HEK293 (cell line): ENCODE measurements at regions not wholly inside any gene's neighbourhood (a gene's known extent, or its start where the extent isn't known, plus 50 kb on each side); places are given as distances from the start of the nearest gene placed in this dataset.

Experiments
- CTCF ChIA-PET: fragments of 350-600 bp; formaldehyde crosslinking; extraction: SDS; loops from one replicate; lab custom pipeline; 2021; ENCODE audit warnings: antibody characterized with exemption; lab: Yijun Ruan, JAX
- POLR2A ChIA-PET: fragments of 300-600 bp; formaldehyde crosslinking; extraction: SDS; loops from one replicate; lab custom pipeline; 2020; ENCODE audit warnings: antibody characterized with exemption, inconsistent platforms; lab: Yijun Ruan, JAX
- H3K27ac ChIP-seq: fragments of 200-500 bp; sonication (Bioruptor generic); 2 replicates; pipeline ENCODE4 v1.5.1; 2014; ENCODE audit warnings: low read depth, low read length, control low read depth, inconsistent platforms; ENCODE audit errors: extremely low read depth
- H3K36me3 ChIP-seq, 2 experiments: fragments of 200-500 bp in 1 of 2; sonication (Bioruptor generic) in 1 of 2; 1 replicate in 1 of 2; 2 replicates in 1 of 2; pipeline ENCODE4 v1.5.1; 2014 to 2017; ENCODE audit warnings: inconsistent platforms in 2 of 2, low read length in 2 of 2; ENCODE audit not compliant: control insufficient read depth in 2 of 2, insufficient read depth in 1 of 2
- H3K4me1 ChIP-seq: fragments of 200-500 bp; sonication (Bioruptor generic); 2 replicates; pipeline ENCODE4 v1.5.1; 2014; ENCODE audit warnings: mild to moderate bottlenecking, low read length, inconsistent platforms; ENCODE audit not compliant: control insufficient read depth, insufficient read depth
- H3K4me3 ChIP-seq: 2 replicates; pipeline ENCODE4 v1.5.1; 2011; ENCODE audit warnings: low read depth, mild to moderate bottlenecking, control low read depth, low read length, moderate library complexity
- H3K9me3 ChIP-seq: fragments of 200-500 bp; sonication (Bioruptor generic); 2 replicates; pipeline ENCODE4 v1.5.1; 2014; ENCODE audit warnings: low read depth, low read length, inconsistent platforms; ENCODE audit not compliant: control insufficient read depth, insufficient read depth
- GLIS2 ChIP-seq: fragments of 450-650 bp; formaldehyde crosslinking; IDR thresholded peaks from 2 replicates; pipeline ENCODE4 v1.5.1; 2016; ENCODE audit warnings: missing biosample characterization, missing genetic modification characterization
- PRDM1 ChIP-seq: fragments of 450-650 bp; formaldehyde crosslinking; IDR thresholded peaks from 2 replicates; pipeline ENCODE4; 2016; ENCODE audit warnings: missing biosample characterization, missing genetic modification characterization
- RBAK ChIP-seq: fragments of 450-650 bp; formaldehyde crosslinking; IDR thresholded peaks from 2 replicates; pipeline ENCODE4 v1.5.1; 2016; ENCODE audit warnings: missing biosample characterization, missing genetic modification characterization
- REPIN1 ChIP-seq: fragments of 450-650 bp; formaldehyde crosslinking; IDR thresholded peaks from 2 replicates; pipeline ENCODE4 v1.5.1; 2017; ENCODE audit warnings: missing biosample characterization, missing genetic modification characterization, low read depth
- SP3 ChIP-seq: fragments of 450-650 bp; formaldehyde crosslinking; IDR thresholded peaks from 2 replicates; pipeline ENCODE4 v1.5.1; 2016; ENCODE audit warnings: missing biosample characterization, missing genetic modification characterization
- ZBTB20 ChIP-seq: fragments of 450-650 bp; formaldehyde crosslinking; IDR thresholded peaks from 2 replicates; pipeline ENCODE4 v1.5.1; 2016; ENCODE audit warnings: missing biosample characterization, missing genetic modification characterization
- ZBTB21 ChIP-seq: fragments of 450-650 bp; formaldehyde crosslinking; IDR thresholded peaks from 2 replicates; pipeline ENCODE4 v1.5.1; 2017; ENCODE audit warnings: missing biosample characterization, missing genetic modification characterization
- ZBTB49 ChIP-seq: fragments of 450-650 bp; formaldehyde crosslinking; IDR thresholded peaks from 2 replicates; pipeline ENCODE4 v1.5.1; 2016; ENCODE audit warnings: missing biosample characterization, missing genetic modification characterization, low read depth
- ZFP69B ChIP-seq: fragments of 450-650 bp; formaldehyde crosslinking; IDR thresholded peaks from 2 replicates; pipeline ENCODE4 v1.5.1; 2016; ENCODE audit warnings: missing biosample characterization, missing genetic modification characterization
- ZNF184 ChIP-seq: fragments of 450-650 bp; IDR thresholded peaks from 2 replicates; pipeline ENCODE4 v1.5.1; 2018; ENCODE audit warnings: missing biosample characterization, mild to moderate bottlenecking, missing genetic modification characterization
- ZNF248 ChIP-seq: fragments of 450-650 bp; formaldehyde crosslinking; IDR thresholded peaks from 2 replicates; pipeline ENCODE4 v1.5.1; 2017; ENCODE audit warnings: missing biosample characterization, missing genetic modification characterization
- ZNF391 ChIP-seq: fragments of 450-650 bp; formaldehyde crosslinking; IDR thresholded peaks from 2 replicates; pipeline ENCODE4 v1.5.1; 2016; ENCODE audit warnings: low read depth, missing biosample characterization, missing genetic modification characterization, borderline replicate concordance
- ZNF530 ChIP-seq: fragments of 450-650 bp; formaldehyde crosslinking; IDR thresholded peaks from 2 replicates; pipeline ENCODE4 v1.5.1; 2016; ENCODE audit warnings: low read depth, missing biosample characterization, missing genetic modification characterization
- ZNF558 ChIP-seq: fragments of 450-650 bp; formaldehyde crosslinking; IDR thresholded peaks from 2 replicates; pipeline ENCODE4 v1.5.1; 2016; ENCODE audit warnings: missing biosample characterization, missing genetic modification characterization
- ZNF629 ChIP-seq: fragments of 450-650 bp; formaldehyde crosslinking; IDR thresholded peaks from 2 replicates; pipeline ENCODE4 v1.5.1; 2017; ENCODE audit warnings: missing biosample characterization, missing genetic modification characterization
- ZNF664 ChIP-seq: fragments of 450-650 bp; formaldehyde crosslinking; IDR thresholded peaks from 2 replicates; pipeline ENCODE4 v1.5.1; 2016; ENCODE audit warnings: missing biosample characterization, missing genetic modification characterization
- ZNF777 ChIP-seq: fragments of 450-650 bp; formaldehyde crosslinking; IDR thresholded peaks from 2 replicates; pipeline ENCODE4 v1.5.1; 2017; ENCODE audit warnings: missing biosample characterization, missing genetic modification characterization, borderline replicate concordance
- ZNF791 ChIP-seq: fragments of 450-650 bp; formaldehyde crosslinking; IDR thresholded peaks from 2 replicates; pipeline ENCODE4 v1.5.1; 2016; ENCODE audit warnings: missing biosample characterization, missing genetic modification characterization
- ZSCAN16 ChIP-seq: fragments of 450-650 bp; formaldehyde crosslinking; IDR thresholded peaks from 2 replicates; pipeline ENCODE4 v1.5.1; 2016; ENCODE audit warnings: missing biosample characterization, missing genetic modification characterization
- TF ChIP-seq, protein P1 (sequence below): fragments of 450-650 bp; formaldehyde crosslinking; IDR thresholded peaks from 2 replicates; pipeline ENCODE4 v1.5.1; 2017; ENCODE audit warnings: missing biosample characterization, missing genetic modification characterization
- TF ChIP-seq, protein P2 (sequence below): fragments of 450-650 bp; formaldehyde crosslinking; IDR thresholded peaks from 2 replicates; pipeline ENCODE4 v1.5.1; 2016; ENCODE audit warnings: missing biosample characterization, missing genetic modification characterization

DNA sequence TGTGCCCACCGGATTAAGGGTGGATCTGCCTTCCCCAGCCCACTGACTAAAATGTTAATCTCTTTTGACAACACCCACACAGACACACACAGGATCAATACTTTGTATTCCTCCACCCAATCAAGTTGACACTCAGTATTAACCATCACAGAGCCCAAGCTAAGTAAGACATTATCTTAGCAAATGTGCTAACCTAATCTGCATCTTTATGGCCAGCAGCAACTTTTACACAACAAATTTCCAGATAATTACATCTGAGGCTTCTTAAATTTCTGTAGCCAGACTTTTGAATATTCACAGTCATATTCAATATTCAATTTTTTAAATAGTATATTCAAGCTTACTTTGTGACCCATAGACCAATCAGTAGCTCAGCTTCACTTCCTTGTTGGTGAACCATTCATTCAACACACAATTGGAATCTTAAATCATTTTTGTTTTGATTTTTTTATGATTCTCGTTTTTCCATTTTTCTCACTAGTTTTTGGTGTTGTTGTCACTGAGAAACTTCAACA lies 594.2 kb downstream of the IPMK start (continued):
- no peak for TF ChIP-seq ZBTB49 (tag by site-specific recombination)
- no peak for TF ChIP-seq ZBTB20 (tag by site-specific recombination)
- TF ChIP-seq ZNF530 (tag by site-specific recombination) = no peak
- TF ChIP-seq, protein P1, sequence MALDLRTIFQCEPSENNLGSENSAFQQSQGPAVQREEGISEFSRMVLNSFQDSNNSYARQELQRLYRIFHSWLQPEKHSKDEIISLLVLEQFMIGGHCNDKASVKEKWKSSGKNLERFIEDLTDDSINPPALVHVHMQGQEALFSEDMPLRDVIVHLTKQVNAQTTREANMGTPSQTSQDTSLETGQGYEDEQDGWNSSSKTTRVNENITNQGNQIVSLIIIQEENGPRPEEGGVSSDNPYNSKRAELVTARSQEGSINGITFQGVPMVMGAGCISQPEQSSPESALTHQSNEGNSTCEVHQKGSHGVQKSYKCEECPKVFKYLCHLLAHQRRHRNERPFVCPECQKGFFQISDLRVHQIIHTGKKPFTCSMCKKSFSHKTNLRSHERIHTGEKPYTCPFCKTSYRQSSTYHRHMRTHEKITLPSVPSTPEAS (tag by site-specific recombination) = no peak
- TF ChIP-seq ZNF791 = no peak
- no peak for TF ChIP-seq ZNF664 (tag by site-specific recombination)
- no peak for TF ChIP-seq SP3 (tag by site-specific recombination)
- TF ChIP-seq ZNF629 (tag by site-specific recombination) = no peak
- TF ChIP-seq ZNF558 (tag by site-specific recombination) = no peak
- no peak for TF ChIP-seq ZNF184
- TF ChIP-seq RBAK (tag by site-specific recombination) = no peak

GRCh38 chr10:57664815-57665214 lies 602.9 kb downstream of the IPMK start:
- ChIA-PET POLR2A (no interaction called here), CTCF (no interaction called here)
- TF ChIP-seq ZNF777 (tag by site-specific recombination) (no peak), ZNF248 (no peak), ZFP69B (tag by site-specific recombination) (no peak), REPIN1 (no peak), ZSCAN16 (tag by site-specific recombination) (no peak), ZNF391 (tag by site-specific recombination) (no peak), ZBTB21 (tag by site-specific recombination) (no peak)
- TF ChIP-seq, protein P2, sequence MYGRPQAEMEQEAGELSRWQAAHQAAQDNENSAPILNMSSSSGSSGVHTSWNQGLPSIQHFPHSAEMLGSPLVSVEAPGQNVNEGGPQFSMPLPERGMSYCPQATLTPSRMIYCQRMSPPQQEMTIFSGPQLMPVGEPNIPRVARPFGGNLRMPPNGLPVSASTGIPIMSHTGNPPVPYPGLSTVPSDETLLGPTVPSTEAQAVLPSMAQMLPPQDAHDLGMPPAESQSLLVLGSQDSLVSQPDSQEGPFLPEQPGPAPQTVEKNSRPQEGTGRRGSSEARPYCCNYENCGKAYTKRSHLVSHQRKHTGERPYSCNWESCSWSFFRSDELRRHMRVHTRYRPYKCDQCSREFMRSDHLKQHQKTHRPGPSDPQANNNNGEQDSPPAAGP (tag by site-specific recombination) = no peak
- H3K27ac ChIP-seq = no peak overlapping the region
- no peaks in the 10 kb centered on the region for H3K9me3 ChIP-seq
- H3K4me3 ChIP-seq = no peak overlapping the region
- H3K36me3 ChIP-seq = no peaks in the 10 kb centered on the region
- H3K4me1 ChIP-seq = no peaks in the 10 kb centered on the region

- no peak overlapping the region for H3K27ac ChIP-seq
- no peak overlapping the region for H3K4me3 ChIP-seq
- TF ChIP-seq PRDM1 (tag by site-specific recombination) = 0 out of 2 replicates have a peak, but pooled peaks have one; percentile 10
- TF ChIP-seq GLIS2 (tag by site-specific recombination) = no peak
- H3K9me3 ChIP-seq = no peaks in the 10 kb centered on the region
- no peaks in the 10 kb centered on the region for H3K36me3 ChIP-seq
- POLR2A ChIA-PET = no interaction called here
- CTCF ChIA-PET = no interaction called here
- no peaks in the 10 kb centered on the region for H3K4me1 ChIP-seq
Observed at GRCh38 chr10:57663401-57663800, 604.3 kb downstream of the IPMK start.
